Nephron (organoid): ENCODE measurements at regions not wholly inside any gene's neighbourhood (a gene's known extent, or its start where the extent isn't known, plus 50 kb on each side); places are given as distances from the start of the nearest gene placed in this dataset.
A peak's percentile ranks its signal among the peaks of the same experiment; 100 is the strongest.

Experiments used
- H3K27ac Mint-ChIP-seq, 3 experiments: 2 replicates each; pipeline ENCODE4 v1.8.0; 2020; ENCODE audit warnings: mixed read lengths in 3 of 3, mild to moderate bottlenecking in 2 of 3, moderate library complexity in 1 of 3
- H3K27me3 Mint-ChIP-seq: 2 replicates; pipeline ENCODE4 v1.8.0; 2021; ENCODE audit warnings: low read depth, mild to moderate bottlenecking, moderate library complexity, mixed read lengths
- H3K36me3 Mint-ChIP-seq: 2 replicates; pipeline ENCODE4 v1.8.0; 2020; ENCODE audit warnings: low read depth, mixed read lengths
- H3K4me1 Mint-ChIP-seq: 2 replicates; pipeline ENCODE4 v1.8.0; 2020; ENCODE audit warnings: mixed read lengths
- H3K4me3 Mint-ChIP-seq, 3 experiments: 2 replicates each; pipeline ENCODE4 v1.8.0; 2020; ENCODE audit warnings: mild to moderate bottlenecking in 3 of 3, mixed read lengths in 3 of 3, moderate library complexity in 2 of 3
- H3K9me3 Mint-ChIP-seq: 2 replicates; pipeline ENCODE4 v1.8.0; 2020; ENCODE audit warnings: mixed read lengths
- CTCF ChIP-seq, 3 experiments: fragments of 200-600 bp; sonication (generic); IDR thresholded peaks; one replicate each; pipeline ENCODE4 v1.5.0; 2021; ENCODE audit warnings: antibody characterized with exemption in 3 of 3; ENCODE audit not compliant: unreplicated experiment in 3 of 3

GRCh38 chr18:43380104-43380672 lies 102.9 kb upstream of the SYT4 start:
- H3K27ac Mint-ChIP-seq = no peak overlapping the region
- H3K9me3 Mint-ChIP-seq = no peaks in the 10 kb centered on the region
- H3K27me3 Mint-ChIP-seq = no peaks in the 10 kb centered on the region
- no peaks in the 10 kb centered on the region for H3K36me3 Mint-ChIP-seq
- no peak for TF ChIP-seq CTCF (IDR thresholded peaks at IDR 0.05; ENCODE audit: unreplicated experiment in 3 of 3)
- no peak overlapping the region for H3K4me3 Mint-ChIP-seq
- no peaks in the 10 kb centered on the region for H3K4me1 Mint-ChIP-seq

GRCh38 chr18:43382641-43383403 lies 105.5 kb upstream of the SYT4 start:
- Mint-ChIP-seq H3K9me3 (no peaks in the 10 kb centered on the region), H3K27me3 (no peaks in the 10 kb centered on the region), H3K36me3 (no peaks in the 10 kb centered on the region), H3K27ac (no peak overlapping the region), H3K4me3 (no peak overlapping the region), H3K4me1 (no peaks in the 10 kb centered on the region)
- TF ChIP-seq CTCF (IDR thresholded peaks at IDR 0.05; ENCODE audit: unreplicated experiment in 3 of 3) = no peak

- H3K27me3 Mint-ChIP-seq = no peaks in the 10 kb centered on the region
- no peaks in the 10 kb centered on the region for H3K36me3 Mint-ChIP-seq
- H3K9me3 Mint-ChIP-seq = no peaks in the 10 kb centered on the region
- TF ChIP-seq CTCF (IDR thresholded peaks at IDR 0.05; ENCODE audit: unreplicated experiment in 3 of 3) = no peak
- peaks cover 24% of the 10 kb centered on the region for H3K4me1 Mint-ChIP-seq
- peak overlapping the region in 1 of 3 experiments; percentile 12 for H3K27ac Mint-ChIP-seq
- no peak overlapping the region for H3K4me3 Mint-ChIP-seq
These were observed 111.9 kb upstream of the SYT4 start for GRCh38 chr18:43389163-43389562.

- TF ChIP-seq CTCF (IDR thresholded peaks at IDR 0.05; ENCODE audit: unreplicated experiment in 3 of 3) = no peak
- Mint-ChIP-seq H3K9me3 (no peaks in the 10 kb centered on the region), H3K27ac (no peak overlapping the region)
These were observed 114.9 kb upstream of the SYT4 start for GRCh38 chr18:43392168-43392567.

GRCh38 chr18:43393174-43393573 lies 115.9 kb upstream of the SYT4 start:
- no peaks in the 10 kb centered on the region for H3K36me3 Mint-ChIP-seq
- no peak overlapping the region for H3K4me3 Mint-ChIP-seq
- H3K27me3 Mint-ChIP-seq = no peaks in the 10 kb centered on the region
- H3K27ac Mint-ChIP-seq = peak overlapping the region in 2 of 3 experiments; percentile 1 to 21
- no peak for TF ChIP-seq CTCF (IDR thresholded peaks at IDR 0.05; ENCODE audit: unreplicated experiment in 3 of 3)
- H3K9me3 Mint-ChIP-seq = no peaks in the 10 kb centered on the region
- peaks cover 28% of the 10 kb centered on the region for H3K4me1 Mint-ChIP-seq

More at GRCh38 chr18:43392168-43392567, 114.9 kb upstream of the SYT4 start:
- Mint-ChIP-seq H3K36me3 (no peaks in the 10 kb centered on the region), H3K27me3 (no peaks in the 10 kb centered on the region), H3K4me1 (peaks cover 28% of the 10 kb centered on the region), H3K4me3 (no peak overlapping the region)

- no peaks in the 10 kb centered on the region for H3K36me3 Mint-ChIP-seq
- no peak overlapping the region for H3K27ac Mint-ChIP-seq
- TF ChIP-seq CTCF (IDR thresholded peaks at IDR 0.05; ENCODE audit: unreplicated experiment in 3 of 3) = peak; percentile 56 to 70 (median 60)
- no peaks in the 10 kb centered on the region for H3K9me3 Mint-ChIP-seq
- H3K27me3 Mint-ChIP-seq = no peaks in the 10 kb centered on the region
- peaks cover 18% of the 10 kb centered on the region for H3K4me1 Mint-ChIP-seq
- no peak overlapping the region for H3K4me3 Mint-ChIP-seq
These were observed 119.0 kb upstream of the SYT4 start for GRCh38 chr18:43396266-43396665.
